ENCODE measurements at regions not wholly inside any gene's neighbourhood (a gene's known extent, or its start where the extent isn't known, plus 50 kb on each side); places are given as distances from the start of the nearest gene placed in this dataset.

GRCh38 chr3:150068440-150069153 lies 97.9 kb upstream of the PFN2 start:
- no peaks in the 10 kb centered on the region for H3K4me1 ChIP-seq (replicated peaks in 1 of 4; ENCODE audit: control insufficient read depth in 3 of 4, insufficient read depth in 4 of 4, low read length in 3 of 4)
- no peaks in the 10 kb centered on the region for H4K20me1 ChIP-seq (replicated peaks in 1 of 2; ENCODE audit: control insufficient read depth in 1 of 2, insufficient read depth in 2 of 2, low read length in 2 of 2)
- no peaks in the 10 kb centered on the region for H3K23me2 ChIP-seq (ENCODE audit: low read depth, low read length)
- DNase-seq (ENCODE audit: low read depth in 1 of 2, low spot score in 2 of 2) = no peak
- CTCF ChIA-PET (ENCODE audit: partially characterized antibody) = interaction anchor here (0.6 to 1.8 kb wide), 7 partner anchors 8 to 480 kb away, joined by 3 to 7 read pairs (median 3); no protein-coding TSS in a partner anchor
- H3K27me3 ChIP-seq (replicated peaks in 1 of 4; ENCODE audit: control insufficient read depth in 3 of 4, extremely low read depth in 1 of 4, insufficient read depth in 3 of 4, low read length in 3 of 4) = no peaks in the 10 kb centered on the region
- H3K79me1 ChIP-seq (ENCODE audit: low read depth, low read length) = no peaks in the 10 kb centered on the region
- no peak overlapping the region for H4K5ac ChIP-seq (ENCODE audit: insufficient read length, low read depth, low read length)
- 89% methylated on average over 7 of the region's 7 CpGs; no CpG with 5 or more reads in 1 of the 2 experiments for WGBS, 2 experiments (ENCODE audit: extremely low coverage in 1 of 2, insufficient coverage in 1 of 2, insufficient read length in 1 of 2, insufficient replicate concordance in 2 of 2, low coverage in 1 of 2, low lambda C conversion rate in 2 of 2, missing lambda C conversion rate in 1 of 2)
- H3K27ac ChIP-seq (ENCODE audit: low read depth, low read length) = no peak overlapping the region
- no peak overlapping the region for H4K91ac ChIP-seq (replicated peaks; ENCODE audit: insufficient read length, low read length)
- POLR2A ChIA-PET (ENCODE audit: partially characterized antibody) = interaction anchor here (1.1 kb wide), 1 partner anchor 97 kb away, joined by 3 read pairs; the partner anchor contains the start of gene PFN2
- no peaks in the 10 kb centered on the region for H3K36me3 ChIP-seq (ENCODE audit: control insufficient read depth in 2 of 4, insufficient read depth in 4 of 4, low read length in 3 of 4)
- H2BK120ac ChIP-seq (replicated peaks; ENCODE audit: low read depth, low read length) = no peak overlapping the region
- H3K9me3 ChIP-seq (ENCODE audit: insufficient read depth in 2 of 2, low read depth in 1 of 2, low read length in 1 of 2) = no peaks in the 10 kb centered on the region
- H3K9ac ChIP-seq (replicated peaks in 1 of 4; ENCODE audit: extremely low read depth in 1 of 4, low read depth in 3 of 4, low read length in 3 of 4) = no peak overlapping the region
- no peak overlapping the region for H3K4me3 ChIP-seq (ENCODE audit: extremely low read depth in 1 of 4, insufficient read depth in 2 of 4, low read depth in 3 of 4, low read length in 4 of 4)
- H3K79me2 ChIP-seq (ENCODE audit: control insufficient read depth in 1 of 2, insufficient read depth in 2 of 2, low read length in 2 of 2) = no peaks in the 10 kb centered on the region
- H3K14ac ChIP-seq (ENCODE audit: insufficient read length) = no peak overlapping the region
- H2AK5ac ChIP-seq (ENCODE audit: low read depth, low read length) = no peak overlapping the region
- no peak overlapping the region for H2BK15ac ChIP-seq (ENCODE audit: low read length)
- no peak overlapping the region for H2AFZ ChIP-seq (ENCODE audit: low read length)
- no peak overlapping the region for H4K8ac ChIP-seq (ENCODE audit: extremely low read depth, insufficient read depth, low read length)
- no peak overlapping the region for H3K56ac ChIP-seq (replicated peaks; ENCODE audit: insufficient read length, low read depth, low read length)
- H3K4ac ChIP-seq (replicated peaks; ENCODE audit: insufficient read length, low read depth, low read length) = no peak overlapping the region
- no peak overlapping the region for H2BK5ac ChIP-seq (ENCODE audit: low read depth, low read length)
- H3K23ac ChIP-seq (ENCODE audit: insufficient read length) = no peak overlapping the region
- H3K18ac ChIP-seq (ENCODE audit: extremely low read depth, low read length) = no peak overlapping the region
- H2BK12ac ChIP-seq (ENCODE audit: low read depth, low read length) = no peak overlapping the region
- H3K4me2 ChIP-seq (ENCODE audit: insufficient read depth in 1 of 2, low read depth in 2 of 2, low read length in 2 of 2) = no peak overlapping the region
- FAIRE-seq = no peak
- H2BK20ac ChIP-seq (ENCODE audit: low read length) = no peak overlapping the region
- TF ChIP-seq SP4 (IDR thresholded peaks at IDR 0.05; ENCODE audit: low read length) = no peak
- TF ChIP-seq SP2 (IDR thresholded peaks at IDR 0.05; ENCODE audit: low read length) = no peak
- TF ChIP-seq SIRT6 (IDR thresholded peaks at IDR 0.05; ENCODE audit: low read length) = no peak
- no peak for TF ChIP-seq HDAC6 (IDR thresholded peaks at IDR 0.05; ENCODE audit: low read depth, low read length)
- no peak for TF ChIP-seq POU5F1 (IDR thresholded peaks at IDR 0.05; ENCODE audit: low read depth, low read length)
- TF ChIP-seq BACH1 (IDR thresholded peaks at IDR 0.05; ENCODE audit: low read length) = no peak
- TF ChIP-seq CHD2 (IDR thresholded peaks at IDR 0.05; ENCODE audit: low read length) = no peak
- TF ChIP-seq CTBP2 (IDR thresholded peaks at IDR 0.05; ENCODE audit: borderline replicate concordance, insufficient read depth, insufficient read length, low read length) = no peak
- no peak for TF ChIP-seq KDM5A (IDR thresholded peaks at IDR 0.05; ENCODE audit: low read length)
